ENCODE measurements at regions not wholly inside any gene's neighbourhood (a gene's known extent, or its start where the extent isn't known, plus 50 kb on each side); places are given as distances from the start of the nearest gene placed in this dataset.

DNA sequence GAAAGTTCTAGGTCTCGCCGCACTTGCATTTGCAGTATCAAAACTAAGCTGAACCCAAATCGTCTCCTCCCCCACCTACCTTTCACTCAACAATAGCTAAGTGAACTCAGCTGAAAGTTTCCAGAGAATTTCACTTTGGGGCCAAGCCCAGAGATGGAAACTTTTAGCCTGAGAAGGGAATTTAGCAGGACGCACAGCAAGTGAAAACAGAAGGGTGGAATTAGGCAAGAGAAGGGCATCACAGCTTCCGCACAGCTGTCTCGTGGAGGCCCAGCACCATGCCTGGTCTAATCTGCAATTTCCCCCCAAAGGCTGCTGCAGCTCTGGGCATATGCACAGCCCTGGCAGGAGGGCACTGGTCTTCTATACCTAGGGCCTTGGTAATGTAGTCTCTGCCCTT lies 262.0 kb downstream of the TNS1 start:
- TF ChIP-seq, protein P1, sequence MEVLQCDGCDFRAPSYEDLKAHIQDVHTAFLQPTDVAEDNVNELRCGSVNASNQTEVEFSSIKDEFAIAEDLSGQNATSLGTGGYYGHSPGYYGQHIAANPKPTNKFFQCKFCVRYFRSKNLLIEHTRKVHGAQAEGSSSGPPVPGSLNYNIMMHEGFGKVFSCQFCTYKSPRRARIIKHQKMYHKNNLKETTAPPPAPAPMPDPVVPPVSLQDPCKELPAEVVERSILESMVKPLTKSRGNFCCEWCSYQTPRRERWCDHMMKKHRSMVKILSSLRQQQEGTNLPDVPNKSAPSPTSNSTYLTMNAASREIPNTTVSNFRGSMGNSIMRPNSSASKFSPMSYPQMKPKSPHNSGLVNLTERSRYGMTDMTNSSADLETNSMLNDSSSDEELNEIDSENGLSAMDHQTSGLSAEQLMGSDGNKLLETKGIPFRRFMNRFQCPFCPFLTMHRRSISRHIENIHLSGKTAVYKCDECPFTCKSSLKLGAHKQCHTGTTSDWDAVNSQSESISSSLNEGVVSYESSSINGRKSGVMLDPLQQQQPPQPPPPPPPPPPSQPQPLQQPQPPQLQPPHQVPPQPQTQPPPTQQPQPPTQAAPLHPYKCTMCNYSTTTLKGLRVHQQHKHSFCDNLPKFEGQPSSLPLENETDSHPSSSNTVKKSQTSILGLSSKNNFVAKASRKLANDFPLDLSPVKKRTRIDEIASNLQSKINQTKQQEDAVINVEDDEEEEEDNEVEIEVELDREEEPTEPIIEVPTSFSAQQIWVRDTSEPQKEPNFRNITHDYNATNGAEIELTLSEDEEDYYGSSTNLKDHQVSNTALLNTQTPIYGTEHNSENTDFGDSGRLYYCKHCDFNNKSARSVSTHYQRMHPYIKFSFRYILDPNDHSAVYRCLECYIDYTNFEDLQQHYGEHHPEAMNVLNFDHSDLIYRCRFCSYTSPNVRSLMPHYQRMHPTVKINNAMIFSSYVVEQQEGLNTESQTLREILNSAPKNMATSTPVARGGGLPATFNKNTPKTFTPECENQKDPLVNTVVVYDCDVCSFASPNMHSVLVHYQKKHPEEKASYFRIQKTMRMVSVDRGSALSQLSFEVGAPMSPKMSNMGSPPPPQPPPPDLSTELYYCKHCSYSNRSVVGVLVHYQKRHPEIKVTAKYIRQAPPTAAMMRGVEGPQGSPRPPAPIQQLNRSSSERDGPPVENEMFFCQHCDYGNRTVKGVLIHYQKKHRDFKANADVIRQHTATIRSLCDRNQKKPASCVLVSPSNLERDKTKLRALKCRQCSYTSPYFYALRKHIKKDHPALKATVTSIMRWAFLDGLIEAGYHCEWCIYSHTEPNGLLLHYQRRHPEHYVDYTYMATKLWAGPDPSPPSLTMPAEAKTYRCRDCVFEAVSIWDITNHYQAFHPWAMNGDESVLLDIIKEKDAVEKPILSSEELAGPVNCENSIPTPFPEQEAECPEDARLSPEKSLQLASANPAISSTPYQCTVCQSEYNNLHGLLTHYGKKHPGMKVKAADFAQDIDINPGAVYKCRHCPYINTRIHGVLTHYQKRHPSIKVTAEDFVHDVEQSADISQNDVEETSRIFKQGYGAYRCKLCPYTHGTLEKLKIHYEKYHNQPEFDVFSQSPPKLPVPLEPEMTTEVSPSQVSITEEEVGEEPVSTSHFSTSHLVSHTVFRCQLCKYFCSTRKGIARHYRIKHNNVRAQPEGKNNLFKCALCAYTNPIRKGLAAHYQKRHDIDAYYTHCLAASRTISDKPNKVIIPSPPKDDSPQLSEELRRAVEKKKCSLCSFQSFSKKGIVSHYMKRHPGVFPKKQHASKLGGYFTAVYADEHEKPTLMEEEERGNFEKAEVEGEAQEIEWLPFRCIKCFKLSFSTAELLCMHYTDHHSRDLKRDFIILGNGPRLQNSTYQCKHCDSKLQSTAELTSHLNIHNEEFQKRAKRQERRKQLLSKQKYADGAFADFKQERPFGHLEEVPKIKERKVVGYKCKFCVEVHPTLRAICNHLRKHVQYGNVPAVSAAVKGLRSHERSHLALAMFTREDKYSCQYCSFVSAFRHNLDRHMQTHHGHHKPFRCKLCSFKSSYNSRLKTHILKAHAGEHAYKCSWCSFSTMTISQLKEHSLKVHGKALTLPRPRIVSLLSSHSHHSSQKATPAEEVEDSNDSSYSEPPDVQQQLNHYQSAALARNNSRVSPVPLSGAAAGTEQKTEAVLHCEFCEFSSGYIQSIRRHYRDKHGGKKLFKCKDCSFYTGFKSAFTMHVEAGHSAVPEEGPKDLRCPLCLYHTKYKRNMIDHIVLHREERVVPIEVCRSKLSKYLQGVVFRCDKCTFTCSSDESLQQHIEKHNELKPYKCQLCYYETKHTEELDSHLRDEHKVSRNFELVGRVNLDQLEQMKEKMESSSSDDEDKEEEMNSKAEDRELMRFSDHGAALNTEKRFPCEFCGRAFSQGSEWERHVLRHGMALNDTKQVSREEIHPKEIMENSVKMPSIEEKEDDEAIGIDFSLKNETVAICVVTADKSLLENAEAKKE (CRISPR knock-in tag; IDR thresholded peaks at IDR 0.05) = no peak
- TF ChIP-seq STAT1 (IDR thresholded peaks at IDR 0.05; ENCODE audit: unreplicated experiment) (no peak), POLR2AphosphoS5 (IDR thresholded peaks at IDR 0.05; ENCODE audit: low read depth) (no peak), ZNF114 (CRISPR knock-in tag; IDR thresholded peaks at IDR 0.05) (no peak), NANOG (IDR thresholded peaks at IDR 0.05; ENCODE audit: borderline replicate concordance) (no peak)
- TF ChIP-seq, protein P2, sequence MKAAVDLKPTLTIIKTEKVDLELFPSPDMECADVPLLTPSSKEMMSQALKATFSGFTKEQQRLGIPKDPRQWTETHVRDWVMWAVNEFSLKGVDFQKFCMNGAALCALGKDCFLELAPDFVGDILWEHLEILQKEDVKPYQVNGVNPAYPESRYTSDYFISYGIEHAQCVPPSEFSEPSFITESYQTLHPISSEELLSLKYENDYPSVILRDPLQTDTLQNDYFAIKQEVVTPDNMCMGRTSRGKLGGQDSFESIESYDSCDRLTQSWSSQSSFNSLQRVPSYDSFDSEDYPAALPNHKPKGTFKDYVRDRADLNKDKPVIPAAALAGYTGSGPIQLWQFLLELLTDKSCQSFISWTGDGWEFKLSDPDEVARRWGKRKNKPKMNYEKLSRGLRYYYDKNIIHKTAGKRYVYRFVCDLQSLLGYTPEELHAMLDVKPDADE (IDR thresholded peaks at IDR 0.05) = no peak
- TF ChIP-seq, protein P3, sequence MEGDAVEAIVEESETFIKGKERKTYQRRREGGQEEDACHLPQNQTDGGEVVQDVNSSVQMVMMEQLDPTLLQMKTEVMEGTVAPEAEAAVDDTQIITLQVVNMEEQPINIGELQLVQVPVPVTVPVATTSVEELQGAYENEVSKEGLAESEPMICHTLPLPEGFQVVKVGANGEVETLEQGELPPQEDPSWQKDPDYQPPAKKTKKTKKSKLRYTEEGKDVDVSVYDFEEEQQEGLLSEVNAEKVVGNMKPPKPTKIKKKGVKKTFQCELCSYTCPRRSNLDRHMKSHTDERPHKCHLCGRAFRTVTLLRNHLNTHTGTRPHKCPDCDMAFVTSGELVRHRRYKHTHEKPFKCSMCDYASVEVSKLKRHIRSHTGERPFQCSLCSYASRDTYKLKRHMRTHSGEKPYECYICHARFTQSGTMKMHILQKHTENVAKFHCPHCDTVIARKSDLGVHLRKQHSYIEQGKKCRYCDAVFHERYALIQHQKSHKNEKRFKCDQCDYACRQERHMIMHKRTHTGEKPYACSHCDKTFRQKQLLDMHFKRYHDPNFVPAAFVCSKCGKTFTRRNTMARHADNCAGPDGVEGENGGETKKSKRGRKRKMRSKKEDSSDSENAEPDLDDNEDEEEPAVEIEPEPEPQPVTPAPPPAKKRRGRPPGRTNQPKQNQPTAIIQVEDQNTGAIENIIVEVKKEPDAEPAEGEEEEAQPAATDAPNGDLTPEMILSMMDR (conservative IDR thresholded peaks at IDR 0.05; ENCODE audit: low read depth in 2 of 2) = no peak
- Histone ChIP-seq H3K4me2 (no peak overlapping the region), H2AFZ (no peak overlapping the region), H3K79me2 (replicated peaks; ENCODE audit: insufficient read depth) (no peaks in the 10 kb centered on the region), H3K9me2 (ENCODE audit: insufficient read depth) (peaks cover 7% of the 10 kb centered on the region), H3K36me3 (ENCODE audit: insufficient read depth) (no peaks in the 10 kb centered on the region), H3K27me3 (ENCODE audit: insufficient read depth) (no peaks in the 10 kb centered on the region), H3K4me1 (ENCODE audit: insufficient read depth) (no peaks in the 10 kb centered on the region), H3F3A (replicated peaks; ENCODE audit: low read depth) (no peaks in the 10 kb centered on the region), H4K20me1 (replicated peaks; ENCODE audit: insufficient read depth) (no peaks in the 10 kb centered on the region), H3K4me3 (no peak overlapping the region), H3K27ac (ENCODE audit: low read depth) (no peak overlapping the region)
- Mint-ChIP-seq H3K36me3 (ENCODE audit: low read depth) (no peaks in the 10 kb centered on the region), H3K27ac (no peak overlapping the region), H3K9me3 (no peaks in the 10 kb centered on the region; the same call in 1 of the 3 replicates), H3K4me1 (no peaks in the 10 kb centered on the region), H3K27me3 (ENCODE audit: insufficient read depth, low read depth, poor library complexity) (peaks cover 4% of the 10 kb centered on the region), H3K4me3 (no peak overlapping the region)
- ATAC-seq = no peak
- DNase-seq (ENCODE audit: low spot score) = no peak
